Pancreas (tissue), 10 donors: ENCODE measurements at regions not wholly inside any gene's neighbourhood (a gene's known extent, or its start where the extent isn't known, plus 50 kb on each side); places are given as distances from the start of the nearest gene placed in this dataset.
A peak's percentile ranks its signal among the peaks of the same experiment; 100 is the strongest.

ENCODE experiments used
- ATAC-seq, 4 donors: fragments of 200-7000 bp; cut with Tn5 transposase; one replicate each; pipeline versions ENCODE4 v1.8.0 to v1.9.1; 2020; ENCODE audit warnings: mild to moderate bottlenecking in 4 of 4, moderate library complexity in 4 of 4
- DNase-seq, 6 donors: peaks; one replicate each; pipeline ENCODE4 v3.0.0-alpha.2; 2020
- FAIRE-seq: peaks from 2 replicates; lab custom pipeline; 2012; peaks lifted over from hg19 to GRCh38; lab: Jason Lieb, UNC
- H3K27ac ChIP-seq, 4 donors: fragments of 200-600 bp; sonication (generic); 1 replicate in 3 of 4; 2 replicates in 1 of 4; pipeline versions ENCODE4 v1.5.0 to v1.8.0; 2020
- H3K27me3 ChIP-seq, 4 donors: fragments of 200-600 bp; one replicate each; pipeline ENCODE4 v1.8.0; 2021
- H3K36me3 ChIP-seq, 3 donors: fragments of 200-600 bp; sonication (generic) in 1 of 3; one replicate each; pipeline versions ENCODE4 v1.5.0 to v1.8.0; 2020 to 2021
- H3K4me1 ChIP-seq, 3 donors: fragments of 200-600 bp; one replicate each; pipeline ENCODE4 v1.8.0; 2021
- H3K4me3 ChIP-seq, 4 donors: fragments of 200-600 bp; sonication (generic) in 2 of 4; one replicate each; pipeline versions ENCODE4 v1.5.0 to v1.8.0; 2020 to 2021
- H3K9me3 ChIP-seq, 4 donors: fragments of 200-600 bp; one replicate each; pipeline ENCODE4 v1.8.0; 2021
- CTCF ChIP-seq, 4 donors: fragments of 200-600 bp; sonication (generic) in 3 of 4; IDR thresholded peaks; one replicate each; pipeline versions ENCODE4 v1.5.0 to v1.8.0; 2021; ENCODE audit warnings: antibody characterized with exemption in 4 of 4
- WGBS, 2 donors: extraction: QIAGEN DNeasy Blood & Tissue Kit; methylation state at CpG; one replicate each; pipeline ENCODE4 v1.1.7; 2013; 5-methylcytosine and 5-hydroxymethylcytosine counted together
- intact Hi-C, 3 donors: fragments of 100-400 bp; cut with DNase I; formaldehyde crosslinking; loops; one replicate each; pipeline versions ENCODE4 v1.11.1 to v1.14.2; 2022
- donor health status: healthy with polysubstance abuse.
- donor health status: DM: no; HTN: no; CAD: no; lungs with moderate emphysema.
- donor health status: DM: no; HTN: no; CAD: no.
- donor health status: control.
- donor health status: control.
- donor health status: Bipolar disorder and iron deficiency.
- donor health status: DM: yes; HTN: yes; CAD: no.
- donor health status: DM: no; HTN: no; CAD: no.
- donor health status: DM: no; HTN: no; CAD: no.
- donor health status: DM: yes; HTN: yes; CAD: no.

GRCh38 chr10:29722777-29723176, 88.0 kb upstream of the SVIL start:
- DNase-seq (no peak), FAIRE-seq (no peak), ATAC-seq (no peak)
- 90 to 94% methylated on average over 4 of the region's 4 CpGs for WGBS, 2 donors
- no peak for TF ChIP-seq CTCF (IDR thresholded peaks at IDR 0.05)
- H3K4me1 ChIP-seq = peaks cover 0 to 7% (median 0%) of the 10 kb centered on the region in 3 donors
- H3K27me3 ChIP-seq = no peaks in the 10 kb centered on the region
- H3K4me3 ChIP-seq = no peak overlapping the region
- H3K36me3 ChIP-seq = no peaks in the 10 kb centered on the region
- H3K9me3 ChIP-seq = no peaks in the 10 kb centered on the region
- intact Hi-C loops = no loop called here
- no peak overlapping the region for H3K27ac ChIP-seq

DNA sequence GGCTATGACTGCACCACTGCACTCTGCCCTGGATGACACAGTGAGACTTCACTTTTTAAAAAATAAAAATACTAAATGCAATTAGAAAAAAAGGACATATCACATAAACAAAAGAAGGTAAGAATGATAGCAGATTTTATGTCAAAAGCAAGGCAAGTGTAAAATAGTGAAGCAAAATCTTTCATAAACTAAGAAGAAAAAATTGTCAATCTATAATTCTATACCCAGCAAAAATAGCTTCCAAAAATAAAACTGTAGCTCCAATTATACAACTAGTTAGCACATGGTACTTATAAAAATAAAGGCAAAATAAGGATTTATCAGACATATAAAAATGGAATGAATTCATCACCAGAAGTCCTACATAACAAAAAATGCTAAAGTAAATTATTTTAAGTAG, 85.4 kb upstream of the SVIL start:
- no peak for ATAC-seq
- intact Hi-C loops = no loop called here
- Histone ChIP-seq H3K4me3 (no peak overlapping the region), H3K27ac (no peak overlapping the region), H3K9me3 (no peaks in the 10 kb centered on the region), H3K36me3 (no peaks in the 10 kb centered on the region), H3K4me1 (peaks cover 0 to 5% (median 2%) of the 10 kb centered on the region in 3 donors), H3K27me3 (no peaks in the 10 kb centered on the region)
- DNase-seq = no peak
- no peak for FAIRE-seq
- TF ChIP-seq CTCF (IDR thresholded peaks at IDR 0.05) = no peak

DNA sequence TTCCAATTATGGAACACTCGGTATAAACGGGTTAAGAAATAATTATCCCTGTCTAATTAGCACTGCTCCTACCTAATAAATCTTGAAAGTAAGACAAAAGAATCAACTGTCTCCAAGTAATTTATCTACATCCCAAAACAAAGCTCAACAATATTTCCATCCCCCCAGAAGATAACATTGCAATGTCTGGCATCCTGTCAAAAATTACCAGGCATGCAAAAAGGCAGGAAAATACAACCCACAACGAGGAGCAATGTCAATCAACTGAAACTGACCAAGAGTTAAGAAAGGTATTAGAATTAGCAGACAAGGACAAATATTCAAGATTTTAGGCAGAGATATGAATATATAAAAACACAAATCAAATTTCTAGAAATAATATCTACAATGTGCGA, 84.5 kb upstream of the SVIL start:
- intact Hi-C loops = no loop called here
- FAIRE-seq (no peak), ATAC-seq (no peak), DNase-seq (no peak)
- Histone ChIP-seq H3K4me1 (peaks cover 0 to 5% (median 0%) of the 10 kb centered on the region in 3 donors), H3K27me3 (no peaks in the 10 kb centered on the region), H3K9me3 (no peaks in the 10 kb centered on the region), H3K4me3 (no peak overlapping the region), H3K27ac (no peak overlapping the region), H3K36me3 (no peaks in the 10 kb centered on the region)
- TF ChIP-seq CTCF (IDR thresholded peaks at IDR 0.05) = no peak
- 58 to 65% methylated on average over 4 of the region's 4 CpGs for WGBS, 2 donors

- Histone ChIP-seq H3K27ac (no peak overlapping the region), H3K27me3 (no peaks in the 10 kb centered on the region), H3K36me3 (no peaks in the 10 kb centered on the region), H3K4me3 (no peak overlapping the region), H3K9me3 (no peaks in the 10 kb centered on the region), H3K4me1 (peaks cover 0 to 5% (median 0%) of the 10 kb centered on the region in 3 donors)
- ATAC-seq = no peak
- no peak for FAIRE-seq
- 91 to 92% methylated on average over 2 of the region's 2 CpGs for WGBS, 2 donors
- intact Hi-C loops = no loop called here
- TF ChIP-seq CTCF (IDR thresholded peaks at IDR 0.05) = no peak
- no peak for DNase-seq
Observed at GRCh38 chr10:29715296-29715695, 80.5 kb upstream of the SVIL start.

- Histone ChIP-seq H3K27ac (no peak overlapping the region), H3K36me3 (no peaks in the 10 kb centered on the region), H3K27me3 (no peaks in the 10 kb centered on the region), H3K9me3 (no peaks in the 10 kb centered on the region), H3K4me3 (no peak overlapping the region), H3K4me1 (peaks cover 0 to 5% (median 0%) of the 10 kb centered on the region in 3 donors)
- intact Hi-C loops = no loop called here
- FAIRE-seq (no peak), ATAC-seq (peak in 2 of 4 donors; percentile 32 to 57), DNase-seq (no peak)
- TF ChIP-seq CTCF (IDR thresholded peaks at IDR 0.05) = no peak
- 94 to 95% methylated on average over 9 of the region's 9 CpGs for WGBS, 2 donors
Observed at GRCh38 chr10:29714096-29714874, 79.5 kb upstream of the SVIL start.
